HCT116 (cell line): ENCODE measurements at regions not wholly inside any gene's neighbourhood (a gene's known extent, or its start where the extent isn't known, plus 50 kb on each side); places are given as distances from the start of the nearest gene placed in this dataset.

Experiments used
- ATAC-seq: fragments of 200-7000 bp; cut with Tn5 transposase; 2 replicates; pipeline ENCODE4 v1.9.1; 2020; ENCODE audit warnings: mild to moderate bottlenecking, moderate library complexity
- BruUV-seq: library from RNA; stranded (reverse); fragments of 400-500 nt; replicated peaks from 2 replicates; lab custom pipeline; 2021; lab: Mats Ljungman, UMichigan
- CTCF ChIA-PET: fragments of 300-600 bp; sonication (Branson Sonifier 250); formaldehyde crosslinking; loops from one replicate; lab custom pipeline; 2021; ENCODE audit warnings: antibody characterized with exemption; lab: Charles Lee
- POLR2A ChIA-PET: fragments of 300-600, 350-600 bp; sonication (Branson Sonifier 250); formaldehyde crosslinking; loops from one replicate; lab custom pipeline; 2021; ENCODE audit warnings: antibody characterized with exemption; lab: Charles Lee
- RAD21 ChIA-PET, 2 experiments: fragments of 300-600 bp; sonication (Branson Sonifier 250); formaldehyde crosslinking; loops; one replicate each; lab custom pipeline; 2023; ENCODE audit warnings: low total read pairs in 2 of 2; ENCODE audit not compliant: uncharacterized antibody in 2 of 2, unreplicated experiment in 2 of 2, low non-redundant PET in 1 of 2; lab: Charles Lee
- DNase-seq: peaks from one replicate; pipeline ENCODE4 v3.0.0-alpha.2; 2010; ENCODE audit warnings: low read depth, low spot score
- H2AFZ ChIP-seq: fragments of 200-600 bp; shearing (Covaris generic), sonication (generic); 2 replicates; pipeline ENCODE4 v1.6.1; 2017; ENCODE audit warnings: low read depth, mixed run types, mixed read lengths, antibody characterized with exemption, low read length; ENCODE audit not compliant: poor library complexity, severe bottlenecking
- H3K27ac ChIP-seq: 2 replicates; pipeline ENCODE4 v1.5.1; 2012; ENCODE audit warnings: low read depth, low read length
- H3K27me3 ChIP-seq: fragments of 200-600 bp; sonication (generic); 2 replicates; pipeline ENCODE4 v1.6.1; 2016; ENCODE audit warnings: mixed run types, low read length, mixed read lengths; ENCODE audit not compliant: insufficient read depth
- H3K36me3 ChIP-seq, 2 experiments: fragments of 200-500 bp in 1 of 2; fragments of 200-600 bp in 1 of 2; sonication (Bioruptor generic) in 1 of 2; sonication (generic) in 1 of 2; 2 replicates each; pipeline versions ENCODE4 v1.5.1 to v1.6.1; 2014 to 2016; ENCODE audit warnings: low read length in 2 of 2, inconsistent platforms in 1 of 2, mixed read lengths in 1 of 2, mixed run types in 1 of 2; ENCODE audit not compliant: insufficient read depth in 2 of 2, control insufficient read depth in 1 of 2
- H3K4me1 ChIP-seq, 2 experiments: fragments of 200-600 bp in 1 of 2; sonication (generic) in 1 of 2; 2 replicates each; pipeline versions ENCODE4 v1.5.1 to v1.6.1; 2012 to 2017; ENCODE audit warnings: low read length in 2 of 2, inconsistent platforms in 1 of 2, mild to moderate bottlenecking in 1 of 2, mixed read lengths in 1 of 2, mixed run types in 1 of 2, moderate library complexity in 1 of 2; ENCODE audit not compliant: insufficient read depth in 2 of 2, control insufficient read depth in 1 of 2
- H3K4me2 ChIP-seq: fragments of 200-600 bp; sonication (generic); 2 replicates; pipeline ENCODE4 v1.6.1; 2017; ENCODE audit warnings: mixed run types, low read length, mixed read lengths
- H3K4me3 ChIP-seq, 2 experiments: fragments of 200-600 bp in 1 of 2; sonication (generic) in 1 of 2; replicated peaks in 1 of 2; 2 replicates each; pipeline ENCODE4 v1.5.1; 2011 to 2016; ENCODE audit warnings: low read length in 2 of 2, control low read depth in 1 of 2, low read depth in 1 of 2, mild to moderate bottlenecking in 1 of 2, mixed read lengths in 1 of 2, mixed run types in 1 of 2
- H3K79me2 ChIP-seq: fragments of 200-600 bp; sonication (generic); 2 replicates; pipeline ENCODE4 v1.6.1; 2017; ENCODE audit warnings: mild to moderate bottlenecking, mixed run types, low read length, moderate library complexity, mixed read lengths; ENCODE audit not compliant: insufficient read depth
- H3K9ac ChIP-seq: fragments of 200-600 bp; sonication (generic); 2 replicates; pipeline ENCODE4 v1.6.1; 2016; ENCODE audit warnings: low read length, mixed read lengths
- H3K9me2 ChIP-seq: fragments of 200-600 bp; sonication (generic), shearing (Covaris generic); 2 replicates; pipeline ENCODE4 v1.6.1; 2017; ENCODE audit warnings: mixed run types, mild to moderate bottlenecking, moderate library complexity; ENCODE audit not compliant: insufficient read depth
- H3K9me3 ChIP-seq, 2 experiments: fragments of 200-500 bp in 1 of 2; fragments of 200-600 bp in 1 of 2; sonication (Bioruptor generic) in 1 of 2; sonication (generic) in 1 of 2; 2 replicates each; pipeline ENCODE4 v1.6.1; 2014 to 2017; ENCODE audit warnings: low read length in 2 of 2, mixed read lengths in 2 of 2, inconsistent platforms in 1 of 2, low read depth in 1 of 2, mild to moderate bottlenecking in 1 of 2, mixed run types in 1 of 2, moderate library complexity in 1 of 2; ENCODE audit not compliant: control insufficient read depth in 1 of 2, insufficient read depth in 1 of 2
- H4K20me1 ChIP-seq: fragments of 200-600 bp; sonication (generic), shearing (Covaris generic); 2 replicates; pipeline ENCODE4 v1.6.1; 2017; ENCODE audit warnings: mixed run types, mild to moderate bottlenecking, moderate library complexity; ENCODE audit not compliant: insufficient read depth
- EZH2phosphoT487 ChIP-seq: fragments of 200-600 bp; IDR thresholded peaks from 2 replicates; pipeline ENCODE4 v1.6.1; 2018; ENCODE audit warnings: antibody characterized with exemption, borderline replicate concordance
- FOSL1 ChIP-seq: IDR thresholded peaks from 2 replicates; pipeline ENCODE4 v1.6.1; 2012; ENCODE audit warnings: low read depth
- JUND ChIP-seq: IDR thresholded peaks from 2 replicates; pipeline ENCODE4 v1.6.1; 2012
- POLR2A ChIP-seq: IDR thresholded peaks from 2 replicates; pipeline ENCODE4 v1.7.0; 2011; ENCODE audit warnings: borderline replicate concordance; ENCODE audit not compliant: insufficient read depth, insufficient read length; ENCODE audit errors: extremely low read depth
- RAD21 ChIP-seq: IDR thresholded peaks from 2 replicates; pipeline ENCODE4 v1.6.1; 2012; ENCODE audit warnings: low read depth, mild to moderate bottlenecking
- SIN3A ChIP-seq: IDR thresholded peaks from 2 replicates; pipeline ENCODE4 v1.6.1; 2012; ENCODE audit warnings: low read depth
- SRF ChIP-seq: IDR thresholded peaks from 2 replicates; pipeline ENCODE4 v1.6.1; 2012; ENCODE audit warnings: low read depth
- ZNF274 ChIP-seq: fragments of 200-500 bp; sonication (Bioruptor generic); IDR thresholded peaks from 2 replicates; pipeline ENCODE4 v1.6.1; 2014; ENCODE audit warnings: mild to moderate bottlenecking, low read depth, low read length, inconsistent platforms
- intact Hi-C: fragments of 100-400 bp; cut with micrococcal nuclease; formaldehyde crosslinking; loops from 2 replicates; pipeline ENCODE4 v1.10.0; 2022

- DNase-seq (no peak), ATAC-seq (no peak)
- no peak overlapping the region for H3K4me3 ChIP-seq
- H3K27me3 ChIP-seq: no peaks in the 10 kb centered on the region
- POLR2A ChIA-PET: no interaction called here
- H3K4me1 ChIP-seq: no peaks in the 10 kb centered on the region
- H4K20me1 ChIP-seq: no peaks in the 10 kb centered on the region
- no peaks in the 10 kb centered on the region for H3K9me3 ChIP-seq
- BruUV-seq: no TSS peak
- intact Hi-C loops: no loop called here
- no peak overlapping the region for H3K4me2 ChIP-seq
- H2AFZ ChIP-seq: no peak overlapping the region
- no peaks in the 10 kb centered on the region for H3K9me2 ChIP-seq
- CTCF ChIA-PET: no interaction called here
- no peak overlapping the region for H3K27ac ChIP-seq
- no peak overlapping the region for H3K9ac ChIP-seq
- no peaks in the 10 kb centered on the region for H3K79me2 ChIP-seq
- TF ChIP-seq POLR2A: no peak
- no peak for TF ChIP-seq RAD21
- TF ChIP-seq ZNF274: no peak
- TF ChIP-seq SIN3A: no peak
- no peaks in the 10 kb centered on the region for H3K36me3 ChIP-seq
- RAD21 ChIA-PET: no interaction called here
Observed at GRCh38 chr5:126015235-126016181, 407.7 kb upstream of the GRAMD2B start.

GRCh38 chr5:126016256-126016655, 407.0 kb upstream of the GRAMD2B start:
- POLR2A ChIA-PET: no interaction called here

More at GRCh38 chr5:126016256-126016655, 407.0 kb upstream of the GRAMD2B start:
- Histone ChIP-seq H3K9me2 (no peaks in the 10 kb centered on the region), H3K79me2 (no peaks in the 10 kb centered on the region), H3K4me2 (no peak overlapping the region), H3K4me1 (no peaks in the 10 kb centered on the region), H3K27me3 (no peaks in the 10 kb centered on the region)
- BruUV-seq: no TSS peak
- RAD21 ChIA-PET: no interaction called here
- TF ChIP-seq SRF (no peak), JUND (no peak), FOSL1 (no peak), EZH2phosphoT487 (no peak)
- TF ChIP-seq, all 23 proteins: peak for 0
- Histone ChIP-seq H3K4me3 (no peak overlapping the region), H4K20me1 (no peaks in the 10 kb centered on the region), H3K9ac (no peak overlapping the region), H3K9me3 (no peaks in the 10 kb centered on the region), H3K36me3 (no peaks in the 10 kb centered on the region), H2AFZ (no peak overlapping the region), H3K27ac (no peak overlapping the region)
- CTCF ChIA-PET: no interaction called here
- intact Hi-C loops: no loop called here
- ATAC-seq (no peak), DNase-seq (no peak)
